Right atrium auricular region (tissue), 2 donors: ENCODE measurements at regions not wholly inside any gene's neighbourhood (a gene's known extent, or its start where the extent isn't known, plus 50 kb on each side); places are given as distances from the start of the nearest gene placed in this dataset.
A peak's percentile ranks its signal among the peaks of the same experiment; 100 is the strongest.

Experiments used
- DNase-seq: peaks from one replicate; pipeline ENCODE4 v3.0.0-alpha.2; 2019; ENCODE audit warnings: low spot score
- H3K27ac ChIP-seq, 2 donors: fragments of 200-600 bp; sonication (generic); 1 replicate in 1 of 2; 2 replicates in 1 of 2; pipeline ENCODE4 v1.5.1; 2016 to 2019
- H3K27me3 ChIP-seq, 2 donors: fragments of 200-600 bp; sonication (generic); one replicate each; pipeline versions ENCODE4 v1.5.1 to v1.6.0; 2017 to 2019
- H3K36me3 ChIP-seq: fragments of 200-600 bp; sonication (generic); one replicate; pipeline ENCODE4 v1.5.1; 2016
- H3K4me1 ChIP-seq, 2 donors: fragments of 200-600 bp; sonication (generic); one replicate each; pipeline versions ENCODE4 v1.5.1 to v1.6.0; 2017 to 2019
- H3K4me3 ChIP-seq, 2 donors: fragments of 200-600 bp; sonication (generic); 1 replicate in 1 of 2; 2 replicates in 1 of 2; pipeline ENCODE4 v1.5.1; 2017 to 2019; ENCODE audit warnings: mild to moderate bottlenecking in 1 of 2, moderate library complexity in 1 of 2
- H3K9me3 ChIP-seq, 2 donors: fragments of 200-600 bp; sonication (generic); one replicate each; pipeline ENCODE4 v1.5.1; 2019
- CTCF ChIP-seq, 2 donors: fragments of 200-600 bp; sonication (generic); IDR thresholded peaks; one replicate each; pipeline ENCODE4 v1.5.1; 2019; ENCODE audit warnings: antibody characterized with exemption in 2 of 2

- H3K9me3 ChIP-seq: no peaks in the 10 kb centered on the region
- no peaks in the 10 kb centered on the region for H3K4me1 ChIP-seq
- DNase-seq: no peak
- TF ChIP-seq CTCF (IDR thresholded peaks at IDR 0.05): peak in 1 of 2 donors; percentile 49
- no peak overlapping the region for H3K27ac ChIP-seq
- no peaks in the 10 kb centered on the region for H3K27me3 ChIP-seq
- H3K36me3 ChIP-seq: no peaks in the 10 kb centered on the region
- H3K4me3 ChIP-seq: no peak overlapping the region
These were observed 964.7 kb upstream of the ZEB2 start for GRCh38 chr2:145484448-145485097.

- DNase-seq: no peak
- no peaks in the 10 kb centered on the region for H3K9me3 ChIP-seq
- TF ChIP-seq CTCF (IDR thresholded peaks at IDR 0.05): no peak
- no peak overlapping the region for H3K4me3 ChIP-seq
- no peak overlapping the region for H3K27ac ChIP-seq
- H3K4me1 ChIP-seq: no peaks in the 10 kb centered on the region
- H3K27me3 ChIP-seq: no peaks in the 10 kb centered on the region
- H3K36me3 ChIP-seq: no peaks in the 10 kb centered on the region
These were observed 963.9 kb upstream of the ZEB2 start for GRCh38 chr2:145483854-145484253.

- H3K27me3 ChIP-seq: no peaks in the 10 kb centered on the region
- no peak overlapping the region for H3K27ac ChIP-seq
- TF ChIP-seq CTCF (IDR thresholded peaks at IDR 0.05): no peak
- H3K9me3 ChIP-seq: no peaks in the 10 kb centered on the region
- H3K4me3 ChIP-seq: no peak overlapping the region
- H3K4me1 ChIP-seq: no peaks in the 10 kb centered on the region
- no peak for DNase-seq
- no peaks in the 10 kb centered on the region for H3K36me3 ChIP-seq
These were observed 961.5 kb upstream of the ZEB2 start for GRCh38 chr2:145481334-145481922.

- no peak overlapping the region for H3K27ac ChIP-seq
- no peak for TF ChIP-seq CTCF (IDR thresholded peaks at IDR 0.05)
- DNase-seq: no peak
- H3K9me3 ChIP-seq: no peaks in the 10 kb centered on the region
- H3K36me3 ChIP-seq: no peaks in the 10 kb centered on the region
- H3K4me3 ChIP-seq: no peak overlapping the region
- no peaks in the 10 kb centered on the region for H3K4me1 ChIP-seq
- H3K27me3 ChIP-seq: no peaks in the 10 kb centered on the region
These were observed 944.9 kb upstream of the ZEB2 start for GRCh38 chr2:145464866-145465265.

- Histone ChIP-seq H3K36me3 (no peaks in the 10 kb centered on the region), H3K27me3 (no peaks in the 10 kb centered on the region), H3K27ac (no peak overlapping the region), H3K4me1 (no peaks in the 10 kb centered on the region), H3K9me3 (no peaks in the 10 kb centered on the region), H3K4me3 (no peak overlapping the region)
- DNase-seq: no peak
- no peak for TF ChIP-seq CTCF (IDR thresholded peaks at IDR 0.05)
These were observed 940.2 kb upstream of the ZEB2 start for GRCh38 chr2:145460112-145460511.
